Parathyroid adenoma (tissue), 2 donors: ENCODE measurements at regions not wholly inside any gene's neighbourhood (a gene's known extent, or its start where the extent isn't known, plus 50 kb on each side); places are given as distances from the start of the nearest gene placed in this dataset.
A peak's percentile ranks its signal among the peaks of the same experiment; 100 is the strongest.
"Not testable (repeated sequence)": the region's sequence is repeated elsewhere in the genome, so short reads cannot be mapped to it uniquely, and the experiment has no call there.

Experiments used
- H2AFZ ChIP-seq: fragments of 300-600 bp; sonication (generic); one replicate; pipeline ENCODE4 v1.7.0; 2017; ENCODE audit warnings: antibody characterized with exemption, mild to moderate bottlenecking
- H3K27ac ChIP-seq: fragments of 300-600 bp; sonication (generic); one replicate; pipeline ENCODE4 v1.7.0; 2017
- H3K27me3 ChIP-seq: fragments of 300-600 bp; sonication (generic); one replicate; pipeline ENCODE4 v1.7.0; 2017; ENCODE audit warnings: low read length; ENCODE audit not compliant: control insufficient read depth, insufficient read depth
- H3K36me3 ChIP-seq: fragments of 300-600 bp; sonication (generic); one replicate; pipeline ENCODE4 v1.7.0; 2017; ENCODE audit warnings: low read length; ENCODE audit not compliant: control insufficient read depth, insufficient read depth
- H3K4me1 ChIP-seq: fragments of 300-600 bp; sonication (generic); one replicate; pipeline ENCODE4 v1.7.0; 2017; ENCODE audit warnings: control low read depth
- H3K4me2 ChIP-seq: fragments of 300-600 bp; sonication (generic); one replicate; pipeline ENCODE4 v1.7.0; 2017; ENCODE audit warnings: low read length
- H3K4me3 ChIP-seq: fragments of 300-600 bp; sonication (generic); one replicate; pipeline ENCODE4 v1.7.0; 2017; ENCODE audit warnings: low read depth, low read length
- H3K79me2 ChIP-seq: fragments of 300-600 bp; sonication (generic); one replicate; pipeline ENCODE4 v1.7.0; 2017; ENCODE audit warnings: control low read depth
- H3K9ac ChIP-seq: fragments of 300-600 bp; sonication (generic); one replicate; pipeline ENCODE4 v1.7.0; 2017; ENCODE audit warnings: mild to moderate bottlenecking
- H3K9me3 ChIP-seq: fragments of 300-600 bp; sonication (generic); one replicate; pipeline ENCODE4 v1.7.0; 2017; ENCODE audit warnings: low read length; ENCODE audit not compliant: control insufficient read depth
- donor health status: primary hyperparathyroidism.

DNA sequence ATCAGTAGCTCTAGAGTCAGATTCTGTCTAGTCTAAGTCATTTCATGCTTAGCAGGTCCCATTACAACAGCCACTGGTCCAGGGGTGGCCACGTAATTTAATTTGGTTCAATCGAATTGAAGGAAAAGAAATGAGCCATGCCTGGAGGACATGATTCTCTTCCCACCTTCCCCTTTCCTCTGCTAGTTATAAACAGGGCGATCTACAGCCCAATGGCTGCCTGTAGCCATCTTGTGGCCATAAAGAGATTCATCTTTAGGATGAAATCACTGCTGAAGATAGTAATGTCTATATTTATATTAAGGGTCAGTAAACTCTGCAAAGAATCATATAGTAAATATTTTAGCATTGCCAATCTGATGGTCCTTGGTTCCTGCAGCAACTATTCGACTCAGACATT is 107.4 kb downstream of the SPDYE17 start:
- not testable (repeated sequence) for H3K9ac ChIP-seq, H3K9me3 ChIP-seq, H3K27me3 ChIP-seq

DNA sequence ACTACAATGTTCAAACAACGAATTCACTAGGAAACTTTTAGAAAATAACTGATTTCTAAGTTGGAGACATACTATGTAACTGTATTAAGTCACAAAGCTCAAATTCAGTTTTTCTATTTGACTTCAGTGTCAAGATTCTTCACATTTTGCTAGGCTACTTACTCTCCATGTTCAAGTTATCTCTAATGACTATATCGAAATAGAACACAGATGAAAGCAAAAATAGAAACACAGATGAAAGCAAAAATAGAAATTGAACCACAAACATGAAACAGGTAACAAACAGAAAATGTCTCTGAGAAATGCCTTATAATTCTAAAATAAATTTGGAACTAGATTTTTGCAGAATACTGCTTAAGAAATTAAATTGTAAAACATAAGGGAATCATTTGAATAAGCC is 113.5 kb downstream of the SPDYE17 start:
- H3K79me2 ChIP-seq, H3K4me3 ChIP-seq, H2AFZ ChIP-seq, H3K27ac ChIP-seq, H3K9me3 ChIP-seq, H3K9ac ChIP-seq, H3K27me3 ChIP-seq, H3K36me3 ChIP-seq, H3K4me2 ChIP-seq, H3K4me1 ChIP-seq: not testable (repeated sequence)

More for the DNA sequence above, 107.4 kb downstream of the SPDYE17 start:
- not testable (repeated sequence) for H3K4me1 ChIP-seq, H2AFZ ChIP-seq, H3K4me3 ChIP-seq, H3K27ac ChIP-seq, H3K4me2 ChIP-seq, H3K36me3 ChIP-seq, H3K79me2 ChIP-seq

DNA sequence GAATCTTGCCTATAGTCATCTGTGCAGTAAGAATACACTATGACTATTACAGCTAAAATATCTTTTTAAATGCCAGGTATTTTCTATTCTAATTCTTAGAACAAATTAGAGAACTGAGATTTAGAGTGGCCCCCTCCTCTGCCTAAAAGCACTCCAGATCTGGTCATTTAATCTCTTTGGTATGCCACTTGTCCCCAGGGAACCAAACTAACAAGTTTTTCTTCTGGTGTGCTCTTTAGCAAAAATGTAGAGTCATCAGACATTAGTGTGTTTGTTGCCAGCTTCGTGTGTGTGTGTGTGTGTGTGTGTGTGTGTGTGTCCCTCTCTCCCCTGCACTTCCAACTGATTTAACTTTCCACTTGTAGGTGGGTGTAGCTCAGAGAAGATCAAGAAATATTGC is 117.8 kb downstream of the SPDYE17 start:
- H3K79me2 ChIP-seq, H3K4me2 ChIP-seq, H3K9ac ChIP-seq, H3K36me3 ChIP-seq, H2AFZ ChIP-seq, H3K27ac ChIP-seq, H3K9me3 ChIP-seq, H3K4me1 ChIP-seq, H3K27me3 ChIP-seq, H3K4me3 ChIP-seq: not testable (repeated sequence)

DNA sequence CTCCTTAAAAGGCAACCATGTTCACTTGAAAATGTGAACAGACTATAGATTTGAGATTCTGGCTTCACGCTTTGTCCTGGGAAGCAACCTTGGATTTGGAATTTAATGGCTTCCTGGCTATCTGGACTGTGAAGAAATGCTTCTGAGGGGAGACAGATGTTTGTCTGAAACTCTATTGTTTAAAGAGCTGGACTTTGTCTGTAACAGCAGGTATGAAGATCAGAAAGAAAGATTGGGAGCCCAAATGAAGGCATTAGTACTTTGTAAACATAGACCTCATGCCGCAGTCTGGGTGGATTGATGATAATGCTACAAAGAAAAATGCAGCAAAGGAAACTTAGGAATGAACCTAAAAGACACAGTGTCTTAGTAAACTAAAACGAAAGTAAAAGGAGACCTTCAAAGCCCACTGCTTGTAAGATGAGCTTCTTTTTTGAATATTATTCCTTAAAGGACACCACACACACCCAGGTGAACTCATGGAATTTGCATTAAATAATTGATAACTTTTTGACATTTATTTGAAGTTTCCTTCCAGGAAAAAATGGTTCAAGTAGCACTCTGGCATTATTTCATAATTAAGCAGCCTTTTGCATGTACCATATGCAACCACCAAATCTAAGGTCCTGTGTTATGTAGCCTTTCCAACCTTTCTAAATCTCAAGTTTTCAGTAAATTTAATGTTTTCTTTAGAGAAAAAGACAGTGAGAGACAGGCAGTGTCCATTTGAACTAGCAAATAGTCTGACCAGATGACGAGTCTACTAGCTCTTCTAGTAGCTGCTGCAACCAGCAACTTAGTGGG is 119.9 kb downstream of the SPDYE17 start:
- not testable (repeated sequence) for H3K79me2 ChIP-seq, H3K9ac ChIP-seq, H3K27me3 ChIP-seq, H3K36me3 ChIP-seq, H3K9me3 ChIP-seq, H3K4me1 ChIP-seq, H3K4me3 ChIP-seq, H3K27ac ChIP-seq
- Histone ChIP-seq H2AFZ (peak overlapping the region; percentile 13), H3K4me2 (peak overlapping the region; percentile 44)

DNA sequence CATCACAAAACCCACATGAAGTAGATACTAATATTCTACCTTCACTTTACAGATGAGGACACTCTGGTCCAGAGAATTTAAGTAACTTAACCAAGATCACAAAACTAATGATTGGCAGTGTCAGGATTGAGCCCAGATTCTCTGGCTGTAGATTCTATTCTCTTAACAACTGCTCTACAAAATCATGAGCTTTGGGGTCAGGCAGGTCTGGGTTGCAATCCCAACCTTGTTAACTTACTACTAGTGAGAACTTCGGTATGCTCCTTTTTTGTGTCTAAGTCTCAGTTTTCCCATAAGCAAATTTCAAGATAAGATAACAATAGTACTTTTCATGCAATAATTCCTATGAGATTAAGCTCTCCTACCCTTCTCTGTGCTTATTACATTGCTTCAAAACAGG is 127.5 kb downstream of the SPDYE17 start:
- H3K27ac ChIP-seq, H3K4me3 ChIP-seq, H3K4me1 ChIP-seq, H3K9ac ChIP-seq, H2AFZ ChIP-seq, H3K27me3 ChIP-seq, H3K9me3 ChIP-seq, H3K4me2 ChIP-seq, H3K36me3 ChIP-seq, H3K79me2 ChIP-seq: not testable (repeated sequence)

DNA sequence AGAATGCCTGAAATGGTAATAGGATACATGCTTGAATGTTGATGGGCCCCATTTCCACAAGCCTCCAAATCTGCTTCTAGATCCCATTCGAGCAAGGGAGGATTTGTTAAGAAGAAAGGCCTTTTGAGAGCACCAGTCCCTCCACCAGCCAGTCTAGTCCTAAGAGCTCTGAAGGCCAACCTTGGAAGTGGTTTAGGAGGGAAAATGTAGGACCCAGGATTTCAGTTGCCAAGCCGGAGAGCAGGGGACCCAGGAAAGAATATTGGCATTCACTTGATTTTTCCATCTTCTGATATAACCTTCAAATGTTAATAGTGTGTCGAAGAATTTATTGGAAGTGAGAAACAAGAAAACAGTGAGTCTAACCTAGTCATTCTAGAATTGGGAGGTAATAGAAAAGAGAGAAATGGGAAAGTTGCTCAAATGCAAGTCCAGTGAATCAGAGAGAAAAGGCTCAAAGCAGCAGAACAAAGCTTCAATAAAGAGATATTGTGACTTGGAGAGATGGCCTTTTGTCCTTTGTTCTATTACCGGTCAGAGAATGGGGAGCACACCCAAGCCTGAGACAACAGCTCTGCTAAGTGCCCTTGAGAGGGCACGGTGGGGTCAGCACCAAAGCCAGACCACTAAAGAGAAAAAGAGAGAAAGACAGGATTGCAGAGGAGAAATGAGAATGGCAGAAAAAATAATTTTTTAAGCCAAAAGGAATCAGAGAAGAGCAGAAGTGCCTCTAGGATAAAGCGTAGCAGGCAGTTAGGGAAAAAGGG is 130.0 kb downstream of the SPDYE17 start:
- H3K4me2 ChIP-seq, H3K79me2 ChIP-seq, H3K27ac ChIP-seq, H3K4me3 ChIP-seq, H3K9me3 ChIP-seq, H3K4me1 ChIP-seq, H2AFZ ChIP-seq, H3K9ac ChIP-seq, H3K27me3 ChIP-seq, H3K36me3 ChIP-seq: not testable (repeated sequence)

DNA sequence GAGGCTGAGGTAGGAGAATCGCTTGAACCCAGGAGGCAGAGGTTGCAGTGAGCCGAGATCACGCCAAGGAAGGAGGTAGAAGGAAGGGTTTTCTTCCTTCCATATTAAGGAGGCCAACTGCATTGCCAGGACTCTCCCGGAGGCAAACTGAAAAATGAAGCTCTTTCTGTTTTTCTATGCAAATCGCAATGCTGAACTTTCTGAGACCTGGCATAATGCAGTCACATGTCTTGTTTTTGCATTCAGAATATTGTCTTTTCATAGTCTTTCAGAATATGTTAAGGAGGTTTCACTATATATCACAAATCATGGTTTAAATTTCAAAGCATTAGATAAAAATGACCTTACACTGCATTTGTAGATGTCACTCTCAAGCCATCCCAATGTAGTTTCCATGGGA is 133.4 kb downstream of the SPDYE17 start:
- H3K4me2 ChIP-seq, H3K4me3 ChIP-seq, H3K9ac ChIP-seq, H2AFZ ChIP-seq, H3K4me1 ChIP-seq, H3K27ac ChIP-seq, H3K79me2 ChIP-seq, H3K36me3 ChIP-seq, H3K9me3 ChIP-seq, H3K27me3 ChIP-seq: not testable (repeated sequence)

DNA sequence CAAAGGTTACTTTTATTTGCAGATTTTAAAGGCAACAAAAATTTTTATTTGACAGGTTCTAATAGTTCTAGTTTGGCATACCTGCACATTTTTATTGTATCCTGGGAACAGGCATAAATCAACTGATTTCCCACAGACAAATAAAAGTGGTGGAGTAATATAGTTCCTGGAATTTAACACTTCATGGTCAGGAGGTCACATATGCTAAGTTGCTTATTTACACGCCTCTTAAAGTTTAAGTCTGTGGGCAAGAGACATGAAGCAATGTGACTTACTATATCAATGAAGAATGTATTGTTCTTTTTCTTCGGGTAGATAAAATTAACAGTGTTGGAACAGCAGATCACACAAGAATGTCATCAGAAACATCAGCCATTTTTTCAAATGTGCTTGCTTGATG is 135.2 kb downstream of the SPDYE17 start:
- not testable (repeated sequence) for H3K36me3 ChIP-seq, H3K27me3 ChIP-seq, H3K27ac ChIP-seq, H3K4me2 ChIP-seq, H3K4me1 ChIP-seq, H3K79me2 ChIP-seq, H3K9me3 ChIP-seq, H3K4me3 ChIP-seq, H2AFZ ChIP-seq, H3K9ac ChIP-seq

DNA sequence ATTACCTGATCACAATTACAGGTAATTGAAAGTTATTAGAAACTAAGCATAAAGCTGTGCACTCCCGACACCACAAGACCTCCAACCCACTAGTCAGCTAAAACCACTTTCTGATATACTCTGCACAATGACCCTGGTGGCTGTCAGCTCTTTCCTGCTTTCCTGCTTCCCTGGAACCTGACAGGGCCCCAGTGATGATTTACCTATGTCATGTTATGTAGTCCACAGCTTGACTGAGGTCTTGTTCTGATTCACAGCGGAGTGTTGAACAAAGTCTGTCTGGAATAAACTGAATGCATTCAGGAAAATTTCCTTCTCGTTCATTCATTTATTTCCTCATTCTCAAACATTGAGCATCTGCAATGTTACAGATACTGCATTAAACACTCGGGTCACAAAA is 136.5 kb downstream of the SPDYE17 start:
- not testable (repeated sequence) for H3K4me3 ChIP-seq, H3K79me2 ChIP-seq, H3K4me2 ChIP-seq, H2AFZ ChIP-seq, H3K36me3 ChIP-seq, H3K27ac ChIP-seq, H3K9me3 ChIP-seq, H3K9ac ChIP-seq, H3K4me1 ChIP-seq, H3K27me3 ChIP-seq

DNA sequence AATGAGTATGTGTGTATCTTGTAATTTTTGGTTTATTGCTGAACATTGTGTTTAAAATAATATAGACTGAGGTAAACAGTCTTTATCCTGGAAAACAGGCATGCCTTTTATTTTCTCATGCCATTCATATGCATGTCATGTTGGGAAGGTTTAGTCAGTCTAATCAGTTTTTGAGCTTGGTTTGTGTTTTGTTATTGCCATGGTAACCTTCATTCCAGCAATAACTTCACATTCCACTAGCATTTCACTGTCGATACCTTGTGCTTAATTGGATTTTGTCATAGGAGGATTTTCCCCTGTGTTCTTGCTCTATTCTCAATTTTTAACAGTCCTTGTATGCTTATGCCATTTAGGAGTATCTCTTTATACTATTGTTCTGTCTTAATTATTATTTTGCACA is 140.4 kb downstream of the SPDYE17 start:
- H3K4me2 ChIP-seq, H2AFZ ChIP-seq, H3K9ac ChIP-seq, H3K79me2 ChIP-seq, H3K27me3 ChIP-seq, H3K36me3 ChIP-seq, H3K27ac ChIP-seq, H3K4me3 ChIP-seq, H3K9me3 ChIP-seq, H3K4me1 ChIP-seq: not testable (repeated sequence)

DNA sequence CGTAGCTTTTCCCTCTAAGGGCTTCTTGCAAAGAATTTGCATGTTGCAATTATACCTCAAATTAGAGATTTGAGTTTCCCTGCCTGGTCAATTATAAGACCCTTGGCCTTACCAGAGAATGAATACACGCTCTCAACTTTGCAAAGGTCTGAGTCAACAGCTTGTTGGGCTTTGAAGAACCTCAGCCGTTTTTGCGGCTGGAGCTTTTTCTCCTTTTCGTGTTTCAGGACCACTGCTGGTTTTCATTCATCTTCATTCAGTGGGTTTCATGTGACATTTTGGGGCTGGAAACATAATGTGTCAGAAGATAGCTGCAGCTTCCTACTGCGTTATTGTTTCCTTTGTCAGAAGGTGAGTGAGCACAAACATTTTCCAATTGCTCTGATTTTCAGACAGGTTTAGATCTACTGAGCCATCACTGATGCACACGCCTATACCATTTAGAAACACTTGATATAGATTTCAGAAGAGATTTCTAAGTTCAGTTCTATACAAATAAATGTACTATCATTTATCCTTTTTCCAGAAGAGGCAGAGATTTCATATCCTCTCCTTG is 152.3 kb downstream of the SPDYE17 start:
- not testable (repeated sequence) for H3K4me3 ChIP-seq, H3K9ac ChIP-seq, H3K36me3 ChIP-seq, H3K79me2 ChIP-seq, H2AFZ ChIP-seq, H3K4me2 ChIP-seq, H3K27ac ChIP-seq, H3K9me3 ChIP-seq, H3K27me3 ChIP-seq, H3K4me1 ChIP-seq
